IMR-90 (cell line): ENCODE measurements at regions not wholly inside any gene's neighbourhood (a gene's known extent, or its start where the extent isn't known, plus 50 kb on each side); places are given as distances from the start of the nearest gene placed in this dataset.

Experiments used
- ATAC-seq: fragments of 200-7000 bp; cut with Tn5 transposase; 2 replicates; pipeline ENCODE4 v1.9.1; 2020; ENCODE audit warnings: low read depth, mild to moderate bottlenecking, moderate library complexity
- BruUV-seq: library from RNA; stranded (reverse); fragments of 400-500 nt; replicated peaks from 2 replicates; lab custom pipeline; 2021; lab: Mats Ljungman, UMichigan
- CTCF ChIA-PET: fragments of 300-600 bp; formaldehyde crosslinking; extraction: SDS; loops from one replicate; lab custom pipeline; 2021; ENCODE audit warnings: antibody characterized with exemption; lab: Yijun Ruan, JAX
- POLR2A ChIA-PET: fragments of 300-600 bp; sonication (Branson Sonifier 250); formaldehyde crosslinking; loops from one replicate; lab custom pipeline; 2022; ENCODE audit warnings: antibody characterized with exemption; ENCODE audit not compliant: unreplicated experiment; lab: Charles Lee
- DNase-seq: peaks from one replicate; pipeline ENCODE4 v3.0.0; 2013
- H2AFZ ChIP-seq: replicated peaks from 2 replicates; pipeline ENCODE3; 2013; ENCODE audit warnings: low read length, mild to moderate bottlenecking; ENCODE audit not compliant: poor library complexity
- H2AK5ac ChIP-seq: 2 replicates; pipeline ENCODE4 v1.6.1; 2013; ENCODE audit warnings: low read depth, low read length, inconsistent platforms
- H2AK9ac ChIP-seq: replicated peaks from 2 replicates; pipeline ENCODE3; 2013; ENCODE audit warnings: mild to moderate bottlenecking, low read depth, low read length, moderate library complexity; ENCODE audit not compliant: poor library complexity
- H2BK120ac ChIP-seq: 2 replicates; pipeline ENCODE4 v1.6.1; 2013; ENCODE audit warnings: low read depth, low read length, inconsistent platforms
- H2BK15ac ChIP-seq: 3 replicates; pipeline ENCODE4 v1.6.1; 2013; ENCODE audit warnings: low read depth, low read length, inconsistent platforms
- H2BK20ac ChIP-seq: 2 replicates; pipeline ENCODE4 v1.6.1; 2013; ENCODE audit warnings: low read depth, mild to moderate bottlenecking, inconsistent platforms, low read length, moderate library complexity
- H2BK5ac ChIP-seq: 2 replicates; pipeline ENCODE4 v1.6.1; 2013; ENCODE audit warnings: mild to moderate bottlenecking, low read depth, low read length, inconsistent platforms; ENCODE audit not compliant: poor library complexity, severe bottlenecking
- H3K14ac ChIP-seq: replicated peaks from 2 replicates; pipeline ENCODE4 v1.6.1; 2013; ENCODE audit warnings: low read depth, low read length, inconsistent platforms
- H3K18ac ChIP-seq: 2 replicates; pipeline ENCODE4 v1.6.1; 2013; ENCODE audit warnings: low read depth, low read length, control low read depth
- H3K23ac ChIP-seq: 2 replicates; pipeline ENCODE4 v1.6.1; 2013; ENCODE audit warnings: low read depth, low read length, inconsistent platforms
- H3K27ac ChIP-seq: 2 replicates; pipeline ENCODE4 v1.5.1; 2013; ENCODE audit warnings: mild to moderate bottlenecking, control low read depth, low read length; ENCODE audit not compliant: insufficient read depth
- H3K27me3 ChIP-seq: 2 replicates; pipeline ENCODE4 v1.6.1; 2013; ENCODE audit warnings: low read length; ENCODE audit not compliant: control insufficient read depth, insufficient read depth
- H3K36me3 ChIP-seq: 2 replicates; pipeline ENCODE4 v1.6.1; 2013; ENCODE audit warnings: low read length, mixed read lengths; ENCODE audit not compliant: control insufficient read depth, insufficient read depth
- H3K4ac ChIP-seq: 2 replicates; pipeline ENCODE4 v1.6.1; 2013; ENCODE audit warnings: low read depth, low read length, inconsistent platforms
- H3K4me1 ChIP-seq: 2 replicates; pipeline ENCODE4 v1.6.1; 2013; ENCODE audit warnings: low read length, mixed read lengths; ENCODE audit not compliant: control insufficient read depth, insufficient read depth
- H3K4me2 ChIP-seq: 2 replicates; pipeline ENCODE4 v1.6.1; 2013; ENCODE audit warnings: low read depth, mild to moderate bottlenecking, control low read depth, low read length, moderate library complexity
- H3K4me3 ChIP-seq: 2 replicates; pipeline ENCODE4 v1.5.1; 2013; ENCODE audit warnings: low read depth, mild to moderate bottlenecking, control low read depth, low read length, moderate library complexity; ENCODE audit not compliant: insufficient read depth
- H3K56ac ChIP-seq: 2 replicates; pipeline ENCODE4 v1.6.1; 2013; ENCODE audit warnings: low read length, inconsistent platforms; ENCODE audit not compliant: insufficient read depth; ENCODE audit errors: extremely low read depth
- H3K79me1 ChIP-seq, 2 experiments: 2 replicates each; pipeline ENCODE4 v1.6.1; 2013; ENCODE audit warnings: low read length in 2 of 2, inconsistent platforms in 1 of 2, low read depth in 1 of 2
- H3K9ac ChIP-seq: 2 replicates; pipeline ENCODE4 v1.6.1; 2013; ENCODE audit warnings: low read depth, low read length, control low read depth
- H3K9me1 ChIP-seq: 2 replicates; pipeline ENCODE4 v1.6.1; 2013; ENCODE audit warnings: low read length, inconsistent platforms; ENCODE audit not compliant: insufficient read depth
- H3K9me3 ChIP-seq: 2 replicates; pipeline ENCODE4 v1.6.1; 2013; ENCODE audit warnings: low read length; ENCODE audit not compliant: control insufficient read depth, insufficient read depth
- H4K20me1 ChIP-seq: 2 replicates; pipeline ENCODE4 v1.6.1; 2013; ENCODE audit warnings: low read length, inconsistent platforms; ENCODE audit not compliant: insufficient read depth
- H4K5ac ChIP-seq: 2 replicates; pipeline ENCODE4 v1.6.1; 2013; ENCODE audit warnings: mild to moderate bottlenecking, low read depth, low read length, control low read depth
- H4K8ac ChIP-seq, 2 experiments: 2 replicates each; pipeline ENCODE4 v1.6.1; 2013; ENCODE audit warnings: low read depth in 2 of 2, low read length in 2 of 2, control low read depth in 1 of 2, inconsistent platforms in 1 of 2
- H4K91ac ChIP-seq: 2 replicates; pipeline ENCODE4 v1.6.1; 2013; ENCODE audit warnings: low read depth, low read length, inconsistent platforms; ENCODE audit not compliant: insufficient read depth
- MXI1 ChIP-seq: IDR thresholded peaks from 2 replicates; pipeline ENCODE4 v1.6.1; 2012; ENCODE audit warnings: low read depth, mild to moderate bottlenecking, low read length, moderate library complexity, borderline replicate concordance
- RFX5 ChIP-seq: IDR thresholded peaks from 2 replicates; pipeline ENCODE4 v1.8.0; 2012; ENCODE audit warnings: low read depth, mild to moderate bottlenecking, low read length, moderate library complexity
- SMC3 ChIP-seq: fragments of 150-350 bp; IDR thresholded peaks from 2 replicates; pipeline ENCODE4 v1.6.1; 2016; ENCODE audit warnings: low read depth, mild to moderate bottlenecking, antibody characterized with exemption, low read length, moderate library complexity
- WGBS, 2 experiments: methylation state at CpG; one replicate each; pipeline versions ENCODE4 v1.1.5 to v1.1.7; 2013; ENCODE audit warnings: missing lambda C conversion rate in 2 of 2; ENCODE audit not compliant: insufficient read length in 1 of 2; ENCODE audit errors: extremely low coverage in 2 of 2; 5-methylcytosine and 5-hydroxymethylcytosine counted together
- dilution Hi-C: fragments of 300-500 bp; cut with HindIII; formaldehyde crosslinking; loops from one replicate; pipeline ENCODE4 v1.14.3; 2018; ENCODE audit warnings: low sequenced_read_pairs; ENCODE audit not compliant: unreplicated experiment
- in situ Hi-C: fragments of 300-500 bp; cut with MboI; formaldehyde crosslinking; loops from 3 replicates; pipeline ENCODE4 v1.14.3; 2019; ENCODE audit warnings: low sequenced_read_pairs, inconsistent platforms, mixed read lengths
- intact Hi-C: fragments of 100-400 bp; cut with micrococcal nuclease; formaldehyde crosslinking; loops from 2 replicates; pipeline ENCODE4 v1.10.0; 2022
- TF ChIP-seq, protein P1 (sequence below): fragments of 150-350 bp; IDR thresholded peaks from 2 replicates; pipeline ENCODE4 v1.6.1; 2017; ENCODE audit warnings: mild to moderate bottlenecking, antibody characterized with exemption, low read length, low read depth

DNA sequence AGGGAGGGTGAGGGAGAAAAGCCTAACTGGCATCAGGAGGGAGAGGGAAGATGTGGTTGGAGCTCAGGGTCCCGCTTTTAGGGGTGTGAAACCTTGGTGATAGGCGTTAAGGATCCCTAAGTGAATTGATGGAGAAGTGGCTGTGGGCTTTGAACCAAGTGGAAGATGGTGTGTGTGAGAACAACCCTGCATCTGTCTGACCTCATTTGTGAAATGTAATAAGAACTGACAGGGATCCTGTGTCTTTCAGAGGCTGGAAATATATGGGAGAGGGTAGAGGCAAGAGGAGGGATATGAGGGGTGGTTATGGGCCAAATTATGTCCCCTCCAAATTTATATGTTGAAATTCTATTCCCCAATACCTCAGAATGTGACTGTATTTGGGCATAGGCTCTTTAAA, 63.8 kb upstream of the NRXN3 start:
- Histone ChIP-seq H3K79me1 (no peaks in the 10 kb centered on the region), H2AFZ (no peak overlapping the region), H3K56ac (no peak overlapping the region), H4K91ac (no peak overlapping the region), H3K27me3 (no peaks in the 10 kb centered on the region), H4K5ac (no peak overlapping the region), H3K23ac (no peak overlapping the region), H4K8ac (no peak overlapping the region), H3K4me1 (no peaks in the 10 kb centered on the region), H3K4ac (no peak overlapping the region), H3K14ac (no peak overlapping the region), H3K36me3 (no peaks in the 10 kb centered on the region), H3K27ac (no peak overlapping the region), H3K18ac (no peak overlapping the region), H2BK5ac (no peak overlapping the region), H3K4me3 (no peak overlapping the region), H4K20me1 (no peaks in the 10 kb centered on the region), H2BK20ac (no peak overlapping the region), H2AK5ac (no peak overlapping the region), H3K4me2 (no peak overlapping the region), H3K9ac (no peak overlapping the region), H2AK9ac (no peak overlapping the region), H2BK15ac (no peak overlapping the region), H2BK120ac (no peak overlapping the region), H3K9me3 (peaks cover 20% of the 10 kb centered on the region), H3K9me1 (no peaks in the 10 kb centered on the region)
- DNase-seq = no peak
- POLR2A ChIA-PET = no interaction called here
- BruUV-seq = no TSS peak
- ATAC-seq = no peak
- in situ Hi-C loops (no loop called here), intact Hi-C loops (no loop called here), dilution Hi-C loops (no loop called here)
- CTCF ChIA-PET = no interaction called here
- TF ChIP-seq, protein P1, sequence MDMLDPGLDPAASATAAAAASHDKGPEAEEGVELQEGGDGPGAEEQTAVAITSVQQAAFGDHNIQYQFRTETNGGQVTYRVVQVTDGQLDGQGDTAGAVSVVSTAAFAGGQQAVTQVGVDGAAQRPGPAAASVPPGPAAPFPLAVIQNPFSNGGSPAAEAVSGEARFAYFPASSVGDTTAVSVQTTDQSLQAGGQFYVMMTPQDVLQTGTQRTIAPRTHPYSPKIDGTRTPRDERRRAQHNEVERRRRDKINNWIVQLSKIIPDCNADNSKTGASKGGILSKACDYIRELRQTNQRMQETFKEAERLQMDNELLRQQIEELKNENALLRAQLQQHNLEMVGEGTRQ = no peak
- no peak for TF ChIP-seq RFX5
- TF ChIP-seq SMC3 = no peak
- TF ChIP-seq MXI1 = no peak
- WGBS, 2 experiments = 16% methylated on average over 2 of the region's 2 CpGs; no CpG with 5 or more reads in 1 of the 2 experiments
